Chondrocyte (in vitro differentiated cells): ENCODE measurements at regions not wholly inside any gene's neighbourhood (a gene's known extent, or its start where the extent isn't known, plus 50 kb on each side); places are given as distances from the start of the nearest gene placed in this dataset.

Experiments used
- DNase-seq: peaks from one replicate; pipeline ENCODE4 v3.0.0; 2021; ENCODE audit warnings: mixed read lengths, low spot score
- H3K27ac Mint-ChIP-seq: one replicate; pipeline ENCODE4 v1.8.0; 2021; ENCODE audit warnings: mild to moderate bottlenecking, moderate library complexity, mixed read lengths; ENCODE audit not compliant: unreplicated experiment
- H3K27me3 Mint-ChIP-seq: 2 replicates; pipeline ENCODE4 v1.8.0; 2021; ENCODE audit warnings: low read depth, mixed read lengths
- H3K36me3 Mint-ChIP-seq: 2 replicates; pipeline ENCODE4 v1.8.0; 2021; ENCODE audit warnings: low read depth, mixed read lengths
- H3K4me1 Mint-ChIP-seq: 2 replicates; pipeline ENCODE4 v1.8.0; 2021; ENCODE audit warnings: low read depth, mild to moderate bottlenecking, mixed read lengths
- H3K4me3 Mint-ChIP-seq: one replicate; pipeline ENCODE4 v1.8.0; 2021; ENCODE audit warnings: mild to moderate bottlenecking, moderate library complexity, mixed read lengths; ENCODE audit not compliant: unreplicated experiment
- H3K9me3 Mint-ChIP-seq: 2 replicates; pipeline ENCODE4 v1.8.0; 2021; ENCODE audit warnings: low read depth, mixed read lengths
- TF ChIP-seq, protein P1 (sequence below): fragments of 200-600 bp; sonication (generic); IDR thresholded peaks from 2 replicates; pipeline ENCODE4 v1.5.0; 2021; ENCODE audit warnings: antibody characterized with exemption, mild to moderate bottlenecking, moderate library complexity

DNA sequence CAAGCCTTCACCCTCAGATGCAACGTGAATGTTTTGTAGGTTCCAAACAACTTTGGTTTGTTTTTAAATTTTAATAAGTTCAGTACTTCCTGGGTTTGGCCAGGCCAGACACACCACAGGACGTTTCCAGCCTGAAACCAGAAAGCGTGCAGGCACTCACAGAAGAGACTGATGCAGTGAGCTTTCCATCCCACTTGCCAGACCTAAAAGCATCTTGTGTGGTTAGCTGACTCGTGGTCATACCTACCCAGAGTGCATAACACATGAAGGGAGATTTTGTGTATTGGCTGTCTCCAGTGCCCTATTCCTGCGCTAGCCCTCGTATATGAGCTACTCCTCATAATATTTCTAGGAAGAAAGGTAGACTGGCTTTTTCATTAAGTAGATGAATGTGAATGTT, 297.3 kb upstream of the FAR2 start:
- TF ChIP-seq, protein P1, sequence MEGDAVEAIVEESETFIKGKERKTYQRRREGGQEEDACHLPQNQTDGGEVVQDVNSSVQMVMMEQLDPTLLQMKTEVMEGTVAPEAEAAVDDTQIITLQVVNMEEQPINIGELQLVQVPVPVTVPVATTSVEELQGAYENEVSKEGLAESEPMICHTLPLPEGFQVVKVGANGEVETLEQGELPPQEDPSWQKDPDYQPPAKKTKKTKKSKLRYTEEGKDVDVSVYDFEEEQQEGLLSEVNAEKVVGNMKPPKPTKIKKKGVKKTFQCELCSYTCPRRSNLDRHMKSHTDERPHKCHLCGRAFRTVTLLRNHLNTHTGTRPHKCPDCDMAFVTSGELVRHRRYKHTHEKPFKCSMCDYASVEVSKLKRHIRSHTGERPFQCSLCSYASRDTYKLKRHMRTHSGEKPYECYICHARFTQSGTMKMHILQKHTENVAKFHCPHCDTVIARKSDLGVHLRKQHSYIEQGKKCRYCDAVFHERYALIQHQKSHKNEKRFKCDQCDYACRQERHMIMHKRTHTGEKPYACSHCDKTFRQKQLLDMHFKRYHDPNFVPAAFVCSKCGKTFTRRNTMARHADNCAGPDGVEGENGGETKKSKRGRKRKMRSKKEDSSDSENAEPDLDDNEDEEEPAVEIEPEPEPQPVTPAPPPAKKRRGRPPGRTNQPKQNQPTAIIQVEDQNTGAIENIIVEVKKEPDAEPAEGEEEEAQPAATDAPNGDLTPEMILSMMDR, result no peak
- no peak for DNase-seq
- no peak overlapping the region for H3K4me3 Mint-ChIP-seq
- no peaks in the 10 kb centered on the region for H3K9me3 Mint-ChIP-seq
- H3K36me3 Mint-ChIP-seq, result no peaks in the 10 kb centered on the region
- no peaks in the 10 kb centered on the region for H3K27me3 Mint-ChIP-seq
- no peak overlapping the region for H3K27ac Mint-ChIP-seq
- H3K4me1 Mint-ChIP-seq, result peaks cover 4% of the 10 kb centered on the region

DNA sequence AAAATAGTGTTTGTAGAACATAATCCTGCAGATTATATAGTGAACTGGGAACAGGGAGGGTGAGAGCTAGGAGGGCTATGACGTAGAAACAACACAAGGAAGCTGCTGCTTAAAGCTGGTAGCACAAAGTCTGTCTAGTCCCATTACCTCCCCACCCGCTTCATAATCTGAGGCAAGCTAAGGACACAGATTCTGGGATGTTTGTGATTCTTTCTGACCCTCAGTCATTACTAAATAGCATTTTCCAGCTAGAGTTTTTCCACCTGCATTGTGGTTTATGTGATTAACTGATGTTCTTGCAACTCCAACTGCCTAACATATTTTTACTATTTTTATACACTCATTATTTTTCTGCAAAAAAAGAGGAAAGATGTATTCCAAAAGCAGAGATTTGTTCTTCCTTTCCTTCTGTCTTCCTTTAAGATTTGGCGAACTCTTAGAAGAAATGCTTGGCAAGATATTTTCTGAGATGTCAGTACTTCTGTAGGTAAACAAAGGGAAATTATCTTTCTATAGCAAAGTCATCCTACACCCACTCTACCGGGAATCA, 293.2 kb upstream of the FAR2 start:
- H3K27me3 Mint-ChIP-seq, result no peaks in the 10 kb centered on the region
- H3K36me3 Mint-ChIP-seq, result no peaks in the 10 kb centered on the region
- peaks cover 4% of the 10 kb centered on the region for H3K4me1 Mint-ChIP-seq
- TF ChIP-seq, protein P1, result no peak
- DNase-seq, result no peak
- no peak overlapping the region for H3K27ac Mint-ChIP-seq
- no peaks in the 10 kb centered on the region for H3K9me3 Mint-ChIP-seq
- H3K4me3 Mint-ChIP-seq, result no peak overlapping the region

DNA sequence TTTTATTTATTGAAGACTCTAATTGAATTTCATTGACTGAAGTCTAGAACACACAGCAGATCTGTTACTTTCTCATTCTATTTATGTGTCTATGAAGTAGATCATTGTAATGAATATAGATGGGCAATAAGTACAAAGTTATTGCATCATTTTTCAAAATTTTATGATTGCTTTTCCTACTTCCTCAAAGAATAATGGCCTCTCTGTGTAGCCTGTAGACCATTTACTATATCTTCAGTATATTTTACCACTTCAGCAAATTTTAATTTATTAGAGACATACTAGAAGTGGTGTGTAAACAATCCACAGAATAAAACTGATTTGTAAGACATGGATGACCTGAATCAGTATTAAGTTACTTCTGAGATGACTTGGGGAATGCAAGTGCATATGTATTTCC, 291.7 kb upstream of the FAR2 start:
- no peak overlapping the region for H3K4me3 Mint-ChIP-seq
- peaks cover 4% of the 10 kb centered on the region for H3K4me1 Mint-ChIP-seq
- no peaks in the 10 kb centered on the region for H3K36me3 Mint-ChIP-seq
- TF ChIP-seq, protein P1, result no peak
- no peaks in the 10 kb centered on the region for H3K27me3 Mint-ChIP-seq
- DNase-seq, result no peak
- no peaks in the 10 kb centered on the region for H3K9me3 Mint-ChIP-seq
- H3K27ac Mint-ChIP-seq, result no peak overlapping the region

DNA sequence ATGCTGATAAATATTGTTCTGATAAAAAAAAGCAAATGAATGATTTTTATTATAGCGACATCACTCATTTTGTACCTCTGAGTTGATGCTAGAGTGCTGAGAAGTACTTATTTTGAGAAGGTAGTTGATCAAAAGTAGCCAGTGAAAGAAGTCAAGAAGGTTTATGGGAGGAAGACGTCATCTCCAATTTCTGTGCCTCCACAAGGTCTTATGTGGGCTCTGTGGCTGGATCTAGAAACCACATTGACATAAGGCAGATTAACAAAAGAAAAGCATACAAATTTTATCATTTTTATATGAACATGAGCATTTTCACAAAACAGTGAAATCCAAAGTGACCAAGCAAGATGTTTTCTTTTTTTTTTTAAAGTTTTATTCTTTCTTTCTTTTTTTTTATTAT, 289.5 kb upstream of the FAR2 start:
- Mint-ChIP-seq H3K27me3 (no peaks in the 10 kb centered on the region), H3K4me3 (no peak overlapping the region), H3K9me3 (no peaks in the 10 kb centered on the region), H3K4me1 (peaks cover 4% of the 10 kb centered on the region), H3K36me3 (no peaks in the 10 kb centered on the region), H3K27ac (no peak overlapping the region)
- DNase-seq, result no peak
- TF ChIP-seq, protein P1, result no peak

DNA sequence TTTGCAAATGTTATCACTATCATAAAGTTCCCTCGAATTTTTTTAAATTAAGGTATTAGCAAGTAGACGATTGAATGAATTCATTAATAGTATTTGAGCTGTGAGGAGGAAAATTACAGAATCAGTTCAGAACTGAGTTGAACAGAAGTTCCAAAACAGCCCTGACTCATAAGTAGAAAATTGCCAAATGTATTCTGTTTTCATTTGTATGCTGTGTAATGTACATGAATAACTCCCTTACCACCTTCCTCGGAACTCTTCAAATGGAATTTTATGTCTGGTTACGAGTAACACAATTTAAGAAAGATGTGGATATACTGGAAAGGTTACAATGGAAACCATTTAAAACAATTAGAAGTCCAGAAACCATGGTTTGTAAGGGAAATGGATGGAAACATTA, 283.3 kb upstream of the FAR2 start:
- no peaks in the 10 kb centered on the region for H3K27me3 Mint-ChIP-seq
- TF ChIP-seq, protein P1, result no peak
- H3K27ac Mint-ChIP-seq, result no peak overlapping the region
- DNase-seq, result no peak
- H3K4me3 Mint-ChIP-seq, result no peak overlapping the region
- H3K4me1 Mint-ChIP-seq, result peaks cover 11% of the 10 kb centered on the region
- H3K9me3 Mint-ChIP-seq, result no peaks in the 10 kb centered on the region
- no peaks in the 10 kb centered on the region for H3K36me3 Mint-ChIP-seq
